Fibroblast of mammary gland (primary cell): ENCODE measurements at regions not wholly inside any gene's neighbourhood (a gene's known extent, or its start where the extent isn't known, plus 50 kb on each side); places are given as distances from the start of the nearest gene placed in this dataset.

Source experiments
- DNase-seq: peaks from one replicate; pipeline ENCODE4 v3.0.0-alpha.2; 2010; ENCODE audit warnings: low read depth
- H3K4me3 ChIP-seq: 2 replicates; pipeline ENCODE4 v1.5.1; 2011; ENCODE audit warnings: low read depth, mild to moderate bottlenecking, low read length, moderate library complexity; ENCODE audit not compliant: control insufficient read depth
- CTCF ChIP-seq: conservative IDR thresholded peaks from 2 replicates; pipeline ENCODE4 v1.5.1; 2011; ENCODE audit warnings: low read depth, low read length, inconsistent platforms; ENCODE audit not compliant: control insufficient read depth, insufficient read depth

GRCh38 chr11:70700453-70700852 lies 302.1 kb downstream of the CTTN start:
- no peak for DNase-seq
- TF ChIP-seq CTCF: no peak
- no peak overlapping the region for H3K4me3 ChIP-seq

- no peak for TF ChIP-seq CTCF
These were observed 302.5 kb downstream of the CTTN start for GRCh38 chr11:70700871-70701270.

GRCh38 chr11:70702040-70702648 lies 303.8 kb downstream of the CTTN start:
- H3K4me3 ChIP-seq: no peak overlapping the region
- DNase-seq: no peak

More at GRCh38 chr11:70700871-70701270, 302.5 kb downstream of the CTTN start:
- no peak overlapping the region for H3K4me3 ChIP-seq
- DNase-seq: no peak

DNA sequence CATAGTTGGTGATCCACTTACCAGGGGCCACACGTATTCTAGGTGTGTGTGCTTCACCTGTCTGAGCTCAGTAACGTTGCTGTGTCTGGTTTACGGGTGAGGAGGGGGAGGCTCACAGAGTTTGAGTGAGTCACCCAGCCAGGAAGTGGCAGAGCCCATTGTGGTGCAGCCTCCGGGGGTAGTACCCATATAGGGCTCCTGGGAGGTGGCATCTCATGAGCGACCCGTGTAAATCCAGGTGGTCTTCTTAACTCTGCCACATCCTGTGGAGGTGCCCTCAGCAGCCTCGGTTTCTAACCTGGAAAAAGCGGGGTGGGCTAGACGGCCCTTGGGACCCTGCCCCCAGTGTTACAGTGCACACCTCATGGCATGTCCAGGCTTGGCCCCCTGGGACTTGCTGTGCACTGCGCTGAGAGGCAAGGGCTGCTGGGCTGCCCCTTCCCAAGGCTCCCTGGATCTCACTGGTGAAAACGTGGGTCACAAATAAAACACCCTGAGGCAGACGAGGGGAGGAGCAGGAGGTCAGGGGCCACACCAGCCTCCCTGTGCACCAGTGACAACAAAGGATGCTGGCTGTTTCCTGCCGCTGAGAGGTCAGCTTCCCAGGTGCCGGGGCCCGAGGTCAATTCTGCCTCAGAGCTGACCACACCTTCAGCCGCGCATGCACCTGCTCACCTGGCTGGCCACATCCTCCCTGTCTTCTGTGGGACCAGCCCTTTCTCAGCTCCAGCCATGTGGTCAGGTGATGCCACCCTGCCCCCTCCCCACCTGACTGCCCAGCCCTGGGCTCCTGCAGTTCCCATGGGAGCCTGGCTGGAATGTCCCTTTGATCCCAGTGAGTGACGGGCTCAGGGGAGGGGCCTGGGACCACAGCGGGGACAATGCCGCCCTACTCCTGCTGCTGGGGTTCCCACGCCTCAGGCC lies 305.1 kb downstream of the CTTN start:
- TF ChIP-seq CTCF: no peak
- no peak for DNase-seq
- no peak overlapping the region for H3K4me3 ChIP-seq

More at GRCh38 chr11:70702040-70702648, 303.8 kb downstream of the CTTN start:
- no peak for TF ChIP-seq CTCF

DNA sequence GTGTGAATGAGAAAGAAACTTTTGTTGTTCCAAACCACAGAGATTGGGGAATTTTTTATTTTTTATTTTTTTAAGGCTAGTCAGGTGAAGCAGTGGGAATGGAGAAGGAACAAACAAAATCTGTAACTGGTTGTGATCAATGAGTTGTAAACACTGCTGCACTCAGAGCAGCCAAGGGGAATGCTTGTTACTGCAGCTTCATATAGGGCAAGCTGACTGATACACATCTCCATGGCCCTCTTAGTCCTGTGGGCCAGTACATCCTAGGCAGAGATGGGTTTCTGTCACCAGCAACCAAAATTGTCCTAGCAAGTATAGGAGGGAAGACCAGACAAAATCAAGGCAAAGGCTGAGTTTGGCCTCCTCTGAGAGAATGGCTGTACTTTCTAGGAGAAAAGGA lies 306.8 kb downstream of the CTTN start:
- TF ChIP-seq CTCF: no peak
- DNase-seq: no peak
- H3K4me3 ChIP-seq: no peak overlapping the region

- DNase-seq: no peak
- H3K4me3 ChIP-seq: no peak overlapping the region
- TF ChIP-seq CTCF: no peak
These were observed 307.6 kb downstream of the CTTN start for GRCh38 chr11:70705930-70706329.
